Right lobe of liver (tissue), 6 donors: ENCODE measurements at regions not wholly inside any gene's neighbourhood (a gene's known extent, or its start where the extent isn't known, plus 50 kb on each side); places are given as distances from the start of the nearest gene placed in this dataset.
A peak's percentile ranks its signal among the peaks of the same experiment; 100 is the strongest.

Source experiments
- ATAC-seq, 4 donors: fragments of 200-7000 bp; cut with Tn5 transposase; one replicate each; pipeline ENCODE4 v1.9.1; 2020; ENCODE audit warnings: mild to moderate bottlenecking in 4 of 4, moderate library complexity in 4 of 4
- DNase-seq, 3 donors: peaks; one replicate each; pipeline ENCODE4 v3.0.0-alpha.2; 2020
- H3K27ac ChIP-seq, 3 donors: fragments of 200-600 bp; one replicate each; pipeline ENCODE4 v1.8.0; 2022
- H3K27me3 ChIP-seq, 2 donors: fragments of 200-600 bp; one replicate each; pipeline ENCODE4 v1.8.0; 2022
- H3K36me3 ChIP-seq, 4 donors: fragments of 200-600 bp; sonication (generic) in 1 of 4; one replicate each; pipeline versions ENCODE4 v1.5.1 to v1.8.0; 2017 to 2022; ENCODE audit warnings: control low read depth in 1 of 4
- H3K4me1 ChIP-seq, 4 donors: fragments of 200-600 bp; sonication (generic) in 1 of 4; one replicate each; pipeline versions ENCODE4 v1.5.1 to v1.8.0; 2017 to 2022; ENCODE audit warnings: control low read depth in 1 of 4
- H3K4me3 ChIP-seq, 3 donors: fragments of 200-600 bp; one replicate each; pipeline ENCODE4 v1.8.0; 2022
- H3K9me3 ChIP-seq, 4 donors: fragments of 200-600 bp; sonication (generic) in 1 of 4; one replicate each; pipeline versions ENCODE4 v1.5.1 to v1.8.0; 2017 to 2022; ENCODE audit warnings: control low read depth in 1 of 4
- POLR2A ChIP-seq: fragments of 450-650 bp; IDR thresholded peaks from one replicate; pipeline ENCODE4 v1.6.1; 2017; ENCODE audit warnings: antibody characterized with exemption, mild to moderate bottlenecking
- WGBS: methylation state at CpG from one replicate; pipeline ENCODE4 v1.1.6; 2018; ENCODE audit warnings: low coverage, low lambda C conversion rate; ENCODE audit not compliant: insufficient coverage; ENCODE audit errors: missing lambda C conversion rate; 5-methylcytosine and 5-hydroxymethylcytosine counted together
- intact Hi-C, 2 donors: fragments of 100-400 bp; cut with DNase I; formaldehyde crosslinking; loops; one replicate each; pipeline versions ENCODE4 v1.11.2 to v1.14.1; 2022
- TF ChIP-seq, protein P1 (sequence below), 4 donors: fragments of 200-600 bp in 3 of 4; fragments of 450-650 bp in 1 of 4; IDR thresholded peaks; one replicate each; pipeline versions ENCODE4 v1.5.1 to v1.8.0; 2016 to 2022; ENCODE audit warnings: antibody characterized with exemption in 4 of 4, mild to moderate bottlenecking in 2 of 4
- donor health status: DM: no; HTN: yes; CAD: no.
- donor health status: DM: no; HTN: no; CAD: no.
- donor health status: DM: no; HTN: no; CAD: no.
- donor health status: DM: no; HTN: yes; CAD: no.
- donor health status: DM: no; HTN: yes; CAD: no.

GRCh38 chr16:85323230-85323960, 211.1 kb upstream of the CIBAR2 start:
- intact Hi-C loops: no loop called here
- ATAC-seq (no peak), DNase-seq (no peak)
- Histone ChIP-seq H3K4me1 (peaks cover 0 to 20% (median 13%) of the 10 kb centered on the region in 4 donors), H3K4me3 (no peak overlapping the region), H3K27me3 (no peaks in the 10 kb centered on the region), H3K9me3 (no peaks in the 10 kb centered on the region), H3K27ac (peak overlapping the region in 2 of 3 donors; percentile 84 to 89), H3K36me3 (no peaks in the 10 kb centered on the region)
- WGBS: 58% methylated on average over 7 of the region's 14 CpGs
- TF ChIP-seq POLR2A: no peak
- TF ChIP-seq, protein P1, sequence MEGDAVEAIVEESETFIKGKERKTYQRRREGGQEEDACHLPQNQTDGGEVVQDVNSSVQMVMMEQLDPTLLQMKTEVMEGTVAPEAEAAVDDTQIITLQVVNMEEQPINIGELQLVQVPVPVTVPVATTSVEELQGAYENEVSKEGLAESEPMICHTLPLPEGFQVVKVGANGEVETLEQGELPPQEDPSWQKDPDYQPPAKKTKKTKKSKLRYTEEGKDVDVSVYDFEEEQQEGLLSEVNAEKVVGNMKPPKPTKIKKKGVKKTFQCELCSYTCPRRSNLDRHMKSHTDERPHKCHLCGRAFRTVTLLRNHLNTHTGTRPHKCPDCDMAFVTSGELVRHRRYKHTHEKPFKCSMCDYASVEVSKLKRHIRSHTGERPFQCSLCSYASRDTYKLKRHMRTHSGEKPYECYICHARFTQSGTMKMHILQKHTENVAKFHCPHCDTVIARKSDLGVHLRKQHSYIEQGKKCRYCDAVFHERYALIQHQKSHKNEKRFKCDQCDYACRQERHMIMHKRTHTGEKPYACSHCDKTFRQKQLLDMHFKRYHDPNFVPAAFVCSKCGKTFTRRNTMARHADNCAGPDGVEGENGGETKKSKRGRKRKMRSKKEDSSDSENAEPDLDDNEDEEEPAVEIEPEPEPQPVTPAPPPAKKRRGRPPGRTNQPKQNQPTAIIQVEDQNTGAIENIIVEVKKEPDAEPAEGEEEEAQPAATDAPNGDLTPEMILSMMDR (IDR thresholded peaks at IDR 0.05): no peak

DNA sequence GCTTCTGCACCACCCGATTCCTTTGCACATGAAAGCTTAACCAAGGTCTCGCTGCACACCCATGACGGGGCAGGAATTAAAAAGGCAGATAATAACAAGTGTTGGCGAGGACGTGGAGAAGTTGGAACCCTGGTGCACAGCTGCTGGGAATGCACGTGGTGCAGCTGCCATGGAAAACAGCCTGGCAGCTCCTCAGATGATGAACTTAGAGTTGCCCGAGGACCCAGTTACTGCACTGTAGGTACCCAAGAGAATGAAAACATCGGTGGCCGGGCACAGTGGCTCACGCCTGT, 211.6 kb upstream of the CIBAR2 start:
- TF ChIP-seq, protein P1 (IDR thresholded peaks at IDR 0.05): no peak
- TF ChIP-seq POLR2A: no peak
- Histone ChIP-seq H3K36me3 (no peaks in the 10 kb centered on the region), H3K4me3 (no peak overlapping the region), H3K27me3 (no peaks in the 10 kb centered on the region), H3K4me1 (peaks cover 0 to 20% (median 13%) of the 10 kb centered on the region in 4 donors), H3K27ac (no peak overlapping the region), H3K9me3 (no peaks in the 10 kb centered on the region)
- intact Hi-C loops: no loop called here
- DNase-seq (no peak), ATAC-seq (no peak)
- 95% methylated on average over 6 of the region's 10 CpGs for WGBS

- Histone ChIP-seq H3K9me3 (no peaks in the 10 kb centered on the region), H3K27me3 (no peaks in the 10 kb centered on the region), H3K4me1 (peaks cover 0 to 20% (median 13%) of the 10 kb centered on the region in 4 donors), H3K27ac (no peak overlapping the region), H3K36me3 (no peaks in the 10 kb centered on the region), H3K4me3 (no peak overlapping the region)
- TF ChIP-seq, protein P1 (IDR thresholded peaks at IDR 0.05): no peak
- TF ChIP-seq POLR2A: no peak
- DNase-seq (no peak), ATAC-seq (no peak)
- 91% methylated on average over 12 of the region's 13 CpGs for WGBS
- intact Hi-C loops: no loop called here
Measured at GRCh38 chr16:85324488-85324887, 212.2 kb upstream of the CIBAR2 start.

DNA sequence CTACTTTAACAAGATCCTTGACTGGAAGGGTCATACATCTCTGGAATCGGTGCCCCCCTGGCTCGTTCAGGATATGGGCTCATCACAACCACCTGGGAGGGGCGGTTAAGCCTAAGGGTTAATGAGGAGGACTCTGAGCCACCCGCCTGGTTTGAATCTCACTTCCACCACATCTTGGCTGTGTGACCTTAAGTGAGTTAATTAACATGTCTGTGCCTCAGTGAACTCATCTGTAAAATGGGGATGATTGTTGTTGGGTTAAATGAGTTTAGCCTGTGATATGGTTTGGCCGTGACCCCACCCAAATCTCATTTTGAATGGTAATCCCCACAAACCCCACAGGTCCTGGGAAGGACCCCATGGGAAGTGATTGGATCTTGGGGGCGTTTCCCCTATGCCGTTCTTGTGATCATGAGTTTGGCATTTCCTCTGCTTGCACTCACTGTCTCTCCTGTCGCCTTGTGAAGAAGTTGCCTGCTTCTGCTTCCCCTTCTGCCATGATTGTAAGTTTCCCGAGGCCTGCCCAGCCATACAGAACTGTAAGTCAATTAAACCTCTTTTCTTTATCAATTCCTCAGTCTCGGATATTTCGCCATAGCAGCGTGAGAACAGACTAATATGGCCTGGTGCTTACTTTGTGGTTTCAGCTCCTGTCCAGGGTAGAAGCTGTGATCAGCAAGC, 214.0 kb upstream of the CIBAR2 start:
- H3K27ac ChIP-seq: no peak overlapping the region
- DNase-seq (no peak), ATAC-seq (no peak)
- intact Hi-C loops: no loop called here
- no peaks in the 10 kb centered on the region for H3K27me3 ChIP-seq
- no peak overlapping the region for H3K4me3 ChIP-seq
- H3K4me1 ChIP-seq: peaks cover 0 to 21% (median 12%) of the 10 kb centered on the region in 4 donors
- no peak for TF ChIP-seq POLR2A
- TF ChIP-seq, protein P1 (IDR thresholded peaks at IDR 0.05): no peak
- H3K9me3 ChIP-seq: no peaks in the 10 kb centered on the region
- no peaks in the 10 kb centered on the region for H3K36me3 ChIP-seq
- 69% methylated on average over 10 of the region's 12 CpGs for WGBS
